HCT116 (cell line): ENCODE measurements at regions not wholly inside any gene's neighbourhood (a gene's known extent, or its start where the extent isn't known, plus 50 kb on each side); places are given as distances from the start of the nearest gene placed in this dataset.

Experiments
- CEBPB ChIP-seq: IDR thresholded peaks from 2 replicates; pipeline ENCODE4 v1.6.1; 2012; ENCODE audit warnings: low read depth
- ELF1 ChIP-seq: IDR thresholded peaks from 2 replicates; pipeline ENCODE4 v1.6.1; 2012; ENCODE audit warnings: low read depth, borderline replicate concordance
- EZH2 ChIP-seq: fragments of 200-600 bp; sonication (generic); IDR thresholded peaks from 2 replicates; pipeline ENCODE4 v1.6.1; 2017; ENCODE audit warnings: antibody characterized with exemption, mixed run types
- EZH2phosphoT487 ChIP-seq: fragments of 200-600 bp; IDR thresholded peaks from 2 replicates; pipeline ENCODE4 v1.6.1; 2018; ENCODE audit warnings: antibody characterized with exemption, borderline replicate concordance
- FOSL1 ChIP-seq: IDR thresholded peaks from 2 replicates; pipeline ENCODE4 v1.6.1; 2012; ENCODE audit warnings: low read depth
- POLR2A ChIP-seq: IDR thresholded peaks from 2 replicates; pipeline ENCODE4 v1.7.0; 2011; ENCODE audit warnings: borderline replicate concordance; ENCODE audit not compliant: insufficient read depth, insufficient read length; ENCODE audit errors: extremely low read depth
- POLR2AphosphoS5 ChIP-seq: IDR thresholded peaks from 2 replicates; pipeline ENCODE4 v1.6.1; 2011; ENCODE audit warnings: mild to moderate bottlenecking, low read depth, low read length, moderate library complexity
- RAD21 ChIP-seq: IDR thresholded peaks from 2 replicates; pipeline ENCODE4 v1.6.1; 2012; ENCODE audit warnings: low read depth, mild to moderate bottlenecking
- SIN3A ChIP-seq: IDR thresholded peaks from 2 replicates; pipeline ENCODE4 v1.6.1; 2012; ENCODE audit warnings: low read depth
- TCF7L2 ChIP-seq: IDR thresholded peaks from 2 replicates; pipeline ENCODE4 v1.7.0; 2011; ENCODE audit warnings: borderline replicate concordance, inconsistent platforms; ENCODE audit not compliant: insufficient read depth, insufficient read length; ENCODE audit errors: extremely low read depth
- ZNF274 ChIP-seq: fragments of 200-500 bp; sonication (Bioruptor generic); IDR thresholded peaks from 2 replicates; pipeline ENCODE4 v1.6.1; 2014; ENCODE audit warnings: mild to moderate bottlenecking, low read depth, low read length, inconsistent platforms
- TF ChIP-seq, protein P1 (sequence below), 3 experiments: fragments of 200-600 bp in 1 of 3; sonication (generic) in 1 of 3; IDR thresholded peaks in 2 of 3; conservative IDR thresholded peaks in 1 of 3; 2 replicates each; pipeline ENCODE4 v1.5.1; 2012 to 2017; ENCODE audit warnings: low read depth in 2 of 3, low read length in 2 of 3, antibody characterized with exemption in 1 of 3, borderline replicate concordance in 1 of 3, control low read depth in 1 of 3, mild to moderate bottlenecking in 1 of 3, mixed read lengths in 1 of 3, mixed run types in 1 of 3, moderate library complexity in 1 of 3; ENCODE audit not compliant: insufficient read depth in 1 of 3
- TF ChIP-seq, protein P2 (sequence below): IDR thresholded peaks from 2 replicates; pipeline ENCODE4 v1.6.1; 2012
- TF ChIP-seq, protein P3 (sequence below): IDR thresholded peaks from 2 replicates; pipeline ENCODE4 v1.6.1; 2012; ENCODE audit warnings: low read depth

DNA sequence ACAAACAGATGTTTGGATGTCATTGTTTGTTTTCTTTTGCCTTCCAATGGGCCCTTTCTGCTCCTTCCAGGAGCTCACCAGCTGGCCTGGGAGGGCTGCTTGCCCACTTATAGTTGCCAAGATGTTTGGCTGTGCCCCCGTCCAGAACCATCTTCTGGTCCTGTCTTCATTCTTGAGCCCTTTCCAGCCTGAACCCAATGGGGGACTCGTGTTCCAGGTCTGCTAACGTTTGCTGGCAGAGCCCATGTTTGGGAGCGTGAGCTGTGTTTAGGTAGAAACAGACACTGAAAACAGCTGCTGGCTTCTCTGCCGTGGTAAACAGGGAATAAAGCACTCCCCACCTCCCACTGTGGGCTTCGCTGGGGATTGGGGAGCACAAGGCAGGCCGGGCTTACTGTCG, 83.2 kb upstream of the SYT13 start:
- TF ChIP-seq POLR2A (no peak), EZH2phosphoT487 (no peak), FOSL1 (no peak), CEBPB (no peak), POLR2AphosphoS5 (no peak), ELF1 (no peak), ZNF274 (no peak), EZH2 (no peak), TCF7L2 (no peak), SIN3A (no peak), RAD21 (no peak)
- TF ChIP-seq, protein P1, sequence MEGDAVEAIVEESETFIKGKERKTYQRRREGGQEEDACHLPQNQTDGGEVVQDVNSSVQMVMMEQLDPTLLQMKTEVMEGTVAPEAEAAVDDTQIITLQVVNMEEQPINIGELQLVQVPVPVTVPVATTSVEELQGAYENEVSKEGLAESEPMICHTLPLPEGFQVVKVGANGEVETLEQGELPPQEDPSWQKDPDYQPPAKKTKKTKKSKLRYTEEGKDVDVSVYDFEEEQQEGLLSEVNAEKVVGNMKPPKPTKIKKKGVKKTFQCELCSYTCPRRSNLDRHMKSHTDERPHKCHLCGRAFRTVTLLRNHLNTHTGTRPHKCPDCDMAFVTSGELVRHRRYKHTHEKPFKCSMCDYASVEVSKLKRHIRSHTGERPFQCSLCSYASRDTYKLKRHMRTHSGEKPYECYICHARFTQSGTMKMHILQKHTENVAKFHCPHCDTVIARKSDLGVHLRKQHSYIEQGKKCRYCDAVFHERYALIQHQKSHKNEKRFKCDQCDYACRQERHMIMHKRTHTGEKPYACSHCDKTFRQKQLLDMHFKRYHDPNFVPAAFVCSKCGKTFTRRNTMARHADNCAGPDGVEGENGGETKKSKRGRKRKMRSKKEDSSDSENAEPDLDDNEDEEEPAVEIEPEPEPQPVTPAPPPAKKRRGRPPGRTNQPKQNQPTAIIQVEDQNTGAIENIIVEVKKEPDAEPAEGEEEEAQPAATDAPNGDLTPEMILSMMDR (IDR thresholded peaks at IDR 0.05 in 2 of 3, conservative IDR thresholded peaks at IDR 0.05 in 1 of 3; ENCODE audit: borderline replicate concordance in 1 of 3, insufficient read depth in 1 of 3, low read depth in 2 of 3, low read length in 2 of 3): no peak
- TF ChIP-seq, protein P2, sequence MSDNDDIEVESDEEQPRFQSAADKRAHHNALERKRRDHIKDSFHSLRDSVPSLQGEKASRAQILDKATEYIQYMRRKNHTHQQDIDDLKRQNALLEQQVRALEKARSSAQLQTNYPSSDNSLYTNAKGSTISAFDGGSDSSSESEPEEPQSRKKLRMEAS: no peak
- TF ChIP-seq, protein P3, sequence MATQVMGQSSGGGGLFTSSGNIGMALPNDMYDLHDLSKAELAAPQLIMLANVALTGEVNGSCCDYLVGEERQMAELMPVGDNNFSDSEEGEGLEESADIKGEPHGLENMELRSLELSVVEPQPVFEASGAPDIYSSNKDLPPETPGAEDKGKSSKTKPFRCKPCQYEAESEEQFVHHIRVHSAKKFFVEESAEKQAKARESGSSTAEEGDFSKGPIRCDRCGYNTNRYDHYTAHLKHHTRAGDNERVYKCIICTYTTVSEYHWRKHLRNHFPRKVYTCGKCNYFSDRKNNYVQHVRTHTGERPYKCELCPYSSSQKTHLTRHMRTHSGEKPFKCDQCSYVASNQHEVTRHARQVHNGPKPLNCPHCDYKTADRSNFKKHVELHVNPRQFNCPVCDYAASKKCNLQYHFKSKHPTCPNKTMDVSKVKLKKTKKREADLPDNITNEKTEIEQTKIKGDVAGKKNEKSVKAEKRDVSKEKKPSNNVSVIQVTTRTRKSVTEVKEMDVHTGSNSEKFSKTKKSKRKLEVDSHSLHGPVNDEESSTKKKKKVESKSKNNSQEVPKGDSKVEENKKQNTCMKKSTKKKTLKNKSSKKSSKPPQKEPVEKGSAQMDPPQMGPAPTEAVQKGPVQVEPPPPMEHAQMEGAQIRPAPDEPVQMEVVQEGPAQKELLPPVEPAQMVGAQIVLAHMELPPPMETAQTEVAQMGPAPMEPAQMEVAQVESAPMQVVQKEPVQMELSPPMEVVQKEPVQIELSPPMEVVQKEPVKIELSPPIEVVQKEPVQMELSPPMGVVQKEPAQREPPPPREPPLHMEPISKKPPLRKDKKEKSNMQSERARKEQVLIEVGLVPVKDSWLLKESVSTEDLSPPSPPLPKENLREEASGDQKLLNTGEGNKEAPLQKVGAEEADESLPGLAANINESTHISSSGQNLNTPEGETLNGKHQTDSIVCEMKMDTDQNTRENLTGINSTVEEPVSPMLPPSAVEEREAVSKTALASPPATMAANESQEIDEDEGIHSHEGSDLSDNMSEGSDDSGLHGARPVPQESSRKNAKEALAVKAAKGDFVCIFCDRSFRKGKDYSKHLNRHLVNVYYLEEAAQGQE: no peak
